PC-3 (cell line): ENCODE measurements at regions not wholly inside any gene's neighbourhood (a gene's known extent, or its start where the extent isn't known, plus 50 kb on each side); places are given as distances from the start of the nearest gene placed in this dataset.

Source experiments
- ATAC-seq: fragments of 200-7000 bp; cut with Tn5 transposase; 2 replicates; pipeline ENCODE4 v1.9.1; 2020; ENCODE audit warnings: mild to moderate bottlenecking, moderate library complexity
- BruUV-seq: library from RNA; stranded (reverse); fragments of 400-500 nt; replicated peaks from 2 replicates; lab custom pipeline; 2021; lab: Mats Ljungman, UMichigan
- CTCF ChIA-PET: fragments of 300-600 bp; sonication (Branson Sonifier 250); formaldehyde crosslinking; loops from one replicate; lab custom pipeline; 2022; ENCODE audit warnings: antibody characterized with exemption; lab: Charles Lee
- POLR2A ChIA-PET: fragments of 300-600 bp; sonication (Branson Sonifier 250); formaldehyde crosslinking; loops from one replicate; lab custom pipeline; 2022; ENCODE audit warnings: antibody characterized with exemption; ENCODE audit not compliant: unreplicated experiment; lab: Charles Lee
- DNase-seq: peaks from one replicate; pipeline ENCODE4 v3.0.0-alpha.2; 2015
- H2AFZ ChIP-seq: fragments of 300-600 bp; sonication (generic); 2 replicates; pipeline ENCODE4 v1.6.0; 2016; ENCODE audit warnings: antibody characterized with exemption, low read length
- H3F3A ChIP-seq: fragments of 300-600 bp; sonication (generic); one replicate; pipeline ENCODE4 v1.6.0; 2017; ENCODE audit warnings: antibody characterized with exemption, low read length, control low read depth, mild to moderate bottlenecking; ENCODE audit not compliant: unreplicated experiment
- H3K27ac ChIP-seq: fragments of 300-600 bp; sonication (generic); 2 replicates; pipeline ENCODE4 v1.5.1; 2016; ENCODE audit warnings: mild to moderate bottlenecking, low read length
- H3K27me3 ChIP-seq: fragments of 300-600 bp; sonication (generic); 2 replicates; pipeline ENCODE4 v1.6.1; 2016; ENCODE audit warnings: low read length, mixed read lengths
- H3K36me3 ChIP-seq: fragments of 300-600 bp; sonication (generic); 2 replicates; pipeline ENCODE4 v1.6.1; 2016; ENCODE audit warnings: low read depth, mixed run types, low read length, mixed read lengths
- H3K4me1 ChIP-seq: fragments of 300-600 bp; sonication (generic); 2 replicates; pipeline ENCODE4 v1.5.1; 2016; ENCODE audit warnings: low read length; ENCODE audit not compliant: insufficient read depth
- H3K4me2 ChIP-seq: fragments of 300-600 bp; sonication (generic); 2 replicates; pipeline ENCODE4 v1.6.0; 2016; ENCODE audit warnings: low read length
- H3K4me3 ChIP-seq: fragments of 300-600 bp; sonication (generic); 2 replicates; pipeline ENCODE4 v1.5.1; 2016; ENCODE audit warnings: mild to moderate bottlenecking, low read length, mixed read lengths
- H3K79me2 ChIP-seq: fragments of 300-600 bp; sonication (generic); 2 replicates; pipeline ENCODE4 v1.6.1; 2017; ENCODE audit warnings: low read length, mixed read lengths
- H3K9ac ChIP-seq: fragments of 300-600 bp; sonication (generic); 2 replicates; pipeline ENCODE4 v1.6.0; 2016; ENCODE audit warnings: mild to moderate bottlenecking, low read length
- H3K9me2 ChIP-seq: fragments of 300-600 bp; sonication (generic); replicated peaks from 2 replicates; pipeline ENCODE4 v1.6.1; 2016; ENCODE audit warnings: mixed run types, low read length, mixed read lengths
- H3K9me3 ChIP-seq: fragments of 300-600 bp; sonication (generic); 2 replicates; pipeline ENCODE4 v1.6.1; 2016; ENCODE audit warnings: low read length, mixed read lengths
- H4K20me1 ChIP-seq: fragments of 300-600 bp; sonication (generic); 2 replicates; pipeline ENCODE4 v1.6.1; 2016; ENCODE audit warnings: low read length, mixed read lengths
- CTCF ChIP-seq: fragments of 300-600 bp; sonication (generic); conservative IDR thresholded peaks from 2 replicates; pipeline ENCODE4 v1.5.1; 2017; ENCODE audit warnings: antibody characterized with exemption, low read depth, mild to moderate bottlenecking, low read length
- EZH2 ChIP-seq: fragments of 300-600 bp; sonication (generic); IDR thresholded peaks from one replicate; pipeline ENCODE4 v1.6.1; 2017; ENCODE audit warnings: antibody characterized with exemption, mild to moderate bottlenecking, low read length; ENCODE audit not compliant: unreplicated experiment
- EZH2phosphoT487 ChIP-seq: fragments of 300-600 bp; sonication (generic); IDR thresholded peaks from 2 replicates; pipeline ENCODE4 v1.6.1; 2018; ENCODE audit warnings: mild to moderate bottlenecking, antibody characterized with exemption, low read length, borderline replicate concordance
- intact Hi-C: fragments of 100-400 bp; cut with micrococcal nuclease; formaldehyde crosslinking; loops from 2 replicates; pipeline ENCODE4 v1.9.0; 2023

GRCh38 chr11:101686514-101686913 is 102.7 kb upstream of the TRPC6 start:
- ChIA-PET CTCF (no interaction called here), POLR2A (no interaction called here)
- H3K27ac ChIP-seq = peak overlapping the region; percentile 91
- peak overlapping the region; percentile 39; the same call in 1 of the 2 replicates for H2AFZ ChIP-seq
- no peaks in the 10 kb centered on the region for H3K36me3 ChIP-seq
- H3K9me3 ChIP-seq = no peaks in the 10 kb centered on the region
- BruUV-seq = no TSS peak
- peaks cover 28% of the 10 kb centered on the region for H3K4me1 ChIP-seq
- peaks cover 11% of the 10 kb centered on the region for H3F3A ChIP-seq
- H3K27me3 ChIP-seq = no peaks in the 10 kb centered on the region
- intact Hi-C loops = loop anchor here (10.0 kb wide), 1 partner anchor 148 kb away; no protein-coding TSS in a partner anchor
- DNase-seq (peak; percentile 98), ATAC-seq (peak; percentile 94)
- no peak overlapping the region for H3K4me3 ChIP-seq
- no peaks in the 10 kb centered on the region for H4K20me1 ChIP-seq
- peak overlapping the region; percentile 39 for H3K9ac ChIP-seq
- H3K9me2 ChIP-seq = 0 out of 2 replicates have a peak, but pooled peaks cover 8% of the 10 kb centered on the region
- H3K4me2 ChIP-seq = peak overlapping the region; percentile 55
- no peaks in the 10 kb centered on the region for H3K79me2 ChIP-seq
- TF ChIP-seq EZH2phosphoT487 (no peak), CTCF (no peak), EZH2 (no peak)

DNA sequence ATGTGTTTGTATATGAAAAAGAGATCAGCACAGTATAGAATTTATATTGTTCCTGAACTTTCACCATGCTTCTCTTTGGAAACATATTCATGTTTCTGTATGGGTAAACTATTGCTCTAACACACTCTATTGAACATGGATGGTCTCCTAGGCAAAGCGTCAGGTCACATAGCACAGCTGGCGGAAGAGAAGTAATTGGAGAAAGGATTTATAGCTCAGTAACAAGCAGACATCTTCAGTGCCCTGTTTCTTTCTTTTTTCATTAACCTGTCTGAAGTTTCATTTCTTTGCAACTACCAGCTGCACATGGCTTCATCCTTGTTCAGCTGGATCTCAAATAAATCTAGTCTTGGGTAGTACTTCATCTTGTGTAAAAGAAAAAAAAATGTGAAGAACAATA is 84.4 kb upstream of the TRPC6 start:
- H2AFZ ChIP-seq = no peak overlapping the region
- no peaks in the 10 kb centered on the region for H3K27me3 ChIP-seq
- ATAC-seq = no peak
- H3K79me2 ChIP-seq = no peaks in the 10 kb centered on the region
- no peak overlapping the region for H3K4me2 ChIP-seq
- intact Hi-C loops = no loop called here
- H3K9ac ChIP-seq = no peak overlapping the region
- BruUV-seq = no TSS peak
- no peak overlapping the region for H3K27ac ChIP-seq
- no peaks in the 10 kb centered on the region for H4K20me1 ChIP-seq
- H3K36me3 ChIP-seq = no peaks in the 10 kb centered on the region
- DNase-seq = no peak
- H3K9me3 ChIP-seq = no peaks in the 10 kb centered on the region
- H3K9me2 ChIP-seq = no peaks in the 10 kb centered on the region
- no peaks in the 10 kb centered on the region for H3K4me1 ChIP-seq
- TF ChIP-seq CTCF = no peak
- no peak for TF ChIP-seq EZH2
- no peak for TF ChIP-seq EZH2phosphoT487
- POLR2A ChIA-PET = no interaction called here
- no peaks in the 10 kb centered on the region for H3F3A ChIP-seq
- CTCF ChIA-PET = no interaction called here
- no peak overlapping the region for H3K4me3 ChIP-seq

- Histone ChIP-seq H3K4me3 (no peak overlapping the region), H3K27me3 (no peaks in the 10 kb centered on the region), H2AFZ (no peak overlapping the region), H3F3A (no peaks in the 10 kb centered on the region), H3K9me2 (no peaks in the 10 kb centered on the region), H3K9ac (no peak overlapping the region), H3K27ac (no peak overlapping the region), H3K79me2 (no peaks in the 10 kb centered on the region), H3K36me3 (no peaks in the 10 kb centered on the region), H3K9me3 (no peaks in the 10 kb centered on the region), H4K20me1 (no peaks in the 10 kb centered on the region), H3K4me2 (no peak overlapping the region), H3K4me1 (no peaks in the 10 kb centered on the region)
- TF ChIP-seq EZH2phosphoT487 = no peak
- TF ChIP-seq EZH2 = no peak
- no peak for TF ChIP-seq CTCF
- BruUV-seq = no TSS peak
- DNase-seq = peak; percentile 33
- intact Hi-C loops = no loop called here
- ChIA-PET POLR2A (no interaction called here), CTCF (interaction anchor here (0.5 kb wide), 1 partner anchor 210 kb away, joined by 3 read pairs; no protein-coding TSS in a partner anchor)
- ATAC-seq = peak; percentile 69
These were observed 83.1 kb upstream of the TRPC6 start for GRCh38 chr11:101666916-101667315.
